ENCODE measurements at regions not wholly inside any gene's neighbourhood (a gene's known extent, or its start where the extent isn't known, plus 50 kb on each side); places are given as distances from the start of the nearest gene placed in this dataset.
"Not testable (repeated sequence)": the region's sequence is repeated elsewhere in the genome, so short reads cannot be mapped to it uniquely, and the experiment has no call there.

- H4K20me1 ChIP-seq (ENCODE audit: insufficient read depth, low read length): no peaks in the 10 kb centered on the region
- no peak overlapping the region for H3K4me2 ChIP-seq (ENCODE audit: low read depth, low read length)
- no peaks in the 10 kb centered on the region for H3K27me3 ChIP-seq (replicated peaks; ENCODE audit: insufficient read depth, low read length)
- no peaks in the 10 kb centered on the region for H3K4me1 ChIP-seq (ENCODE audit: low read length)
- no peak for TF ChIP-seq EZH2phosphoT487 (IDR thresholded peaks at IDR 0.05; ENCODE audit: low read length)
- DNase-seq: no peak
- no peak overlapping the region for H3K27ac ChIP-seq (ENCODE audit: low read length)
- H2AFZ ChIP-seq (ENCODE audit: low read length): no peak overlapping the region
- H3K9ac ChIP-seq (ENCODE audit: low read length): no peak overlapping the region
- H3K9me3 ChIP-seq (replicated peaks; ENCODE audit: insufficient read depth, low read length): no peaks in the 10 kb centered on the region
- H3K9me2 ChIP-seq (replicated peaks; ENCODE audit: insufficient read depth, low read length): no peaks in the 10 kb centered on the region
- H3K36me3 ChIP-seq (replicated peaks; ENCODE audit: insufficient read depth, low read length): no peaks in the 10 kb centered on the region
- H3K4me3 ChIP-seq (ENCODE audit: low read length): no peak overlapping the region
- H3K79me2 ChIP-seq (ENCODE audit: low read length): no peaks in the 10 kb centered on the region
- no peaks in the 10 kb centered on the region for H3F3A ChIP-seq (ENCODE audit: insufficient read depth, low read length)
Measured at GRCh38 chr6:139519097-139519496, 144.6 kb upstream of the CITED2 start.

- H3K9me3 ChIP-seq (replicated peaks; ENCODE audit: insufficient read depth, low read length): no peaks in the 10 kb centered on the region
- H3K36me3 ChIP-seq (replicated peaks; ENCODE audit: insufficient read depth, low read length): no peaks in the 10 kb centered on the region
- TF ChIP-seq EZH2 (optimal IDR thresholded peaks at IDR 0.05; ENCODE audit: low read depth, low read length) (no peak), CTCF (IDR thresholded peaks at IDR 0.05; ENCODE audit: low read length) (no peak), EZH2phosphoT487 (IDR thresholded peaks at IDR 0.05; ENCODE audit: low read length) (no peak)
- H3K4me1 ChIP-seq (ENCODE audit: low read length): no peaks in the 10 kb centered on the region
- no peaks in the 10 kb centered on the region for H3K9me2 ChIP-seq (replicated peaks; ENCODE audit: insufficient read depth, low read length)
- H2AFZ ChIP-seq (ENCODE audit: low read length): no peak overlapping the region
- no peaks in the 10 kb centered on the region for H4K20me1 ChIP-seq (ENCODE audit: insufficient read depth, low read length)
- no peak overlapping the region for H3K4me3 ChIP-seq (ENCODE audit: low read length)
- H3F3A ChIP-seq (ENCODE audit: insufficient read depth, low read length): no peaks in the 10 kb centered on the region
- no peaks in the 10 kb centered on the region for H3K79me2 ChIP-seq (ENCODE audit: low read length)
- H3K27ac ChIP-seq (ENCODE audit: low read length): no peak overlapping the region
- H3K9ac ChIP-seq (ENCODE audit: low read length): no peak overlapping the region
- H3K4me2 ChIP-seq (ENCODE audit: low read depth, low read length): no peak overlapping the region
- no peaks in the 10 kb centered on the region for H3K27me3 ChIP-seq (replicated peaks; ENCODE audit: insufficient read depth, low read length)
- DNase-seq: no peak
Measured at GRCh38 chr6:139518556-139519091, 144.2 kb upstream of the CITED2 start.

- not testable (repeated sequence) for H3K27ac ChIP-seq (ENCODE audit: low read length); H3K9ac ChIP-seq (ENCODE audit: low read length); H3K27me3 ChIP-seq (replicated peaks; ENCODE audit: insufficient read depth, low read length); H3K9me2 ChIP-seq (replicated peaks; ENCODE audit: insufficient read depth, low read length); H3K79me2 ChIP-seq (ENCODE audit: low read length); H3K36me3 ChIP-seq (replicated peaks; ENCODE audit: insufficient read depth, low read length); H3K4me3 ChIP-seq (ENCODE audit: low read length); H4K20me1 ChIP-seq (ENCODE audit: insufficient read depth, low read length); H3K4me2 ChIP-seq (ENCODE audit: low read depth, low read length); H3K9me3 ChIP-seq (replicated peaks; ENCODE audit: insufficient read depth, low read length); H2AFZ ChIP-seq (ENCODE audit: low read length); DNase-seq; H3K4me1 ChIP-seq (ENCODE audit: low read length); H3F3A ChIP-seq (ENCODE audit: insufficient read depth, low read length)
Measured at GRCh38 chr6:139517998-139518555, 143.6 kb upstream of the CITED2 start.

GRCh38 chr6:139515511-139515910 lies 141.1 kb upstream of the CITED2 start:
- H3K4me1 ChIP-seq (ENCODE audit: low read length): no peaks in the 10 kb centered on the region
- H3K9me2 ChIP-seq (replicated peaks; ENCODE audit: insufficient read depth, low read length): no peaks in the 10 kb centered on the region
- H3K36me3 ChIP-seq (replicated peaks; ENCODE audit: insufficient read depth, low read length): no peaks in the 10 kb centered on the region
- H3K4me3 ChIP-seq (ENCODE audit: low read length): no peak overlapping the region
- no peak overlapping the region for H3K27ac ChIP-seq (ENCODE audit: low read length)
- H3K27me3 ChIP-seq (replicated peaks; ENCODE audit: insufficient read depth, low read length): no peaks in the 10 kb centered on the region
- H4K20me1 ChIP-seq (ENCODE audit: insufficient read depth, low read length): no peaks in the 10 kb centered on the region
- H2AFZ ChIP-seq (ENCODE audit: low read length): no peak overlapping the region
- no peak overlapping the region for H3K9ac ChIP-seq (ENCODE audit: low read length)
- H3F3A ChIP-seq (ENCODE audit: insufficient read depth, low read length): no peaks in the 10 kb centered on the region
- no peak for TF ChIP-seq CTCF (IDR thresholded peaks at IDR 0.05; ENCODE audit: low read length)
- TF ChIP-seq EZH2 (optimal IDR thresholded peaks at IDR 0.05; ENCODE audit: low read depth, low read length): no peak
- TF ChIP-seq EZH2phosphoT487 (IDR thresholded peaks at IDR 0.05; ENCODE audit: low read length): no peak
- DNase-seq: no peak
- H3K9me3 ChIP-seq (replicated peaks; ENCODE audit: insufficient read depth, low read length): no peaks in the 10 kb centered on the region
- H3K4me2 ChIP-seq (ENCODE audit: low read depth, low read length): no peak overlapping the region
- H3K79me2 ChIP-seq (ENCODE audit: low read length): no peaks in the 10 kb centered on the region
